HG03457 (cell line): ENCODE measurements at regions not wholly inside any gene's neighbourhood (a gene's known extent, or its start where the extent isn't known, plus 50 kb on each side); places are given as distances from the start of the nearest gene placed in this dataset.
"Not testable (repeated sequence)": the region's sequence is repeated elsewhere in the genome, so short reads cannot be mapped to it uniquely, and the experiment has no call there.

Source experiments
- ATAC-seq: cut with Tn5 transposase; IDR thresholded peaks from one replicate; pipeline ENCODE4 v1.9.1; 2021; ENCODE audit warnings: moderate number of reproducible peaks; ENCODE audit not compliant: unreplicated experiment

DNA sequence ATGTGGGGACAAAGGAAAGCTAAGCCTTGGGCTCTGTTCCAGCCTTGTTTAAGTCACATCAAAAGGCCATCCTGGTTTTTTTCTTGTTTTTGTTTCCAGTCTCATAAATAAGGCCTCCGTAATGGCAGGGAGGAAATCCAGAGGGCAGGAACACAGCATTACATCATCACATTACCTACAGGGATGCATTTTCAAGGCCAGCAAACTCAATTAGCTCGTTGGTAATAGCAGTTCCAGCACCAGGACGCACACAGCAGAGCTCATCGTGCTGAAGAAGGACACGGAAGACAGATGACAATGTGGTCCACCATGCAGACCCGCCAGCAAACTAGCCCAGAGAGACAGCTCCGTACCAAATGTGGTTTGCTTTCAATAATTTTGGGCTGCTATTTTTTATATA is 1209.2 kb downstream of the TYW1 start:
- ATAC-seq, result no peak

DNA sequence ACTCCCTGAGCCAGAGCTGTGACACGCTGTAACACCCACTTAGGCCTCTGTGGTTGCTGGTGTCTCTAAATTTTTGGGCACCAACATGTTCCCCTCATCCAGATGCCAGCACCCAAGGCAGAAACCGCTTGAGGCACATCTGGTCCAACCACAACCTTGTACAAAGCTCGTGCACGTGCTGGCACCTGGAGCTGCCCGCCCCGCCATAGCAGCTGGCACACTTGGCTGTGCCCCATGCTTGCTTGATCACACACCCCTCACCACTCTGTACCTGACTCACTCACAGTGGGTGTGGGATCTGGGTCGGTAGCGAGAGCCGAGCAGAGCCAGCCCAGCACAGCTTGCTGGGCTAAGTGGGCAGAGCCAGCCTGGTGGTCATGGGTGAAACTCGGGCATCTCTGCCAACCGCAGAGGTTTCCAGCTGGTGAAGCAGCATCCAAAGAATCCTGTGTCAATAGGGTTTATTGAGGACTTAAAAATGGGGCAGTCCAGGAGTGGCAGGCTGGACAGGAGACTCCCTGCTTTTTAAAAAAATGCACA is 1210.4 kb downstream of the TYW1 start:
- ATAC-seq, result no peak

DNA sequence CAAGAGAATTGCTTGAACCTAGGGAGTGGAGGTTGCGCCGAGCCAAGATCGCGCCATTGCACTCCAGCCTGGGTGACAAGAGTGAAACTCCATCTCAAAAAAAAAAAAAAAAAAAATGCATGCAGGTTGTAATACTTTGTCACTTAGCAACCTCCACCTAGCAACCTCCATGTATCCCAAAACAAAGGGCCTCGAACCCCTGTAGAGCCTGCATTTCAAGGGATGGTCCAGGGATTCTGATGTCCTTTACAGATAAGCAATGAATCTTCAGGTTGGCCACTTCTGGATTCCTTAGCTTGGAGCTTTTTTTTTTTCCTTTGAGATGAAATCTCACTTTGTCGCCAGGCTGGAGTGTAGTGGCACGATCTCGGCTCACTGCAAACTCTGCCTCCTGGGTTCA is 1211.0 kb downstream of the TYW1 start:
- no peak for ATAC-seq

DNA sequence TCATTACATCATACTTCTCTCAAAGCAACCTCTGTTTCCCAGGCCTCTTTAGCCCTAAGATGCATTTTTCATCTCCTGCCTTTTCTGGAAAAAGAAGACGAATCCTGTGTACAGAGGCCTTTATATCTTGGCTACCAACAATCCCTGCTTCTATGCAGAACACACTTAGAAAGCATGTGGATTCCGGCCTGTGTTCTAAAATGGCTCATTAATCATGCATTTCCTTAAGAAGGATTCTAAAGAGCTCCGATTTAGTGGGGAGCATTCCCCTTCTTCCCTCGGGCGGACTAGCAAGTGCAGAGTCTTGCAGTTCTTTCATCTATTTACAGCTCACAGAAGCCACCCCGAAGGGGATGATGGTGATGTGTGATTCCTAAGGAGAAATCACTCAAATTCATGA is 1212.9 kb downstream of the TYW1 start:
- no peak for ATAC-seq

DNA sequence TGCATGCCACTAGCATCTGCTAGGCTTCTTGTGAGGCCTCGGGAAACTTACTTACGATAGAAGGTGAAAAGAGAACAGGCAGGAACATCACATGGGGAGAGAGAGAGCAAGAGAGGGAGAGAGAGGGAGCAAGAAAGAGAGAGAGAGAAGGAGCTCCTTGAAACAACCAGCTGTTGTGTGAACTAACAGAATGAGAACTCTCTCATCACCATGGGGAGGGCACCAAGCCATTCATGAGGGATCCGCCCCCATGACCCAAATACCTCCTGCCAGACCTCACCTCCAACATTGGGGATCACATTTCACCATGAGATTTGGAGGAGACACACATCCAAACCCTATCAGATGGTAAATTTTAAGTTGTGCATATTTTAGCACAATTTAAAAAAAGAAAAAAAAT is 1217.2 kb downstream of the TYW1 start:
- no peak for ATAC-seq

DNA sequence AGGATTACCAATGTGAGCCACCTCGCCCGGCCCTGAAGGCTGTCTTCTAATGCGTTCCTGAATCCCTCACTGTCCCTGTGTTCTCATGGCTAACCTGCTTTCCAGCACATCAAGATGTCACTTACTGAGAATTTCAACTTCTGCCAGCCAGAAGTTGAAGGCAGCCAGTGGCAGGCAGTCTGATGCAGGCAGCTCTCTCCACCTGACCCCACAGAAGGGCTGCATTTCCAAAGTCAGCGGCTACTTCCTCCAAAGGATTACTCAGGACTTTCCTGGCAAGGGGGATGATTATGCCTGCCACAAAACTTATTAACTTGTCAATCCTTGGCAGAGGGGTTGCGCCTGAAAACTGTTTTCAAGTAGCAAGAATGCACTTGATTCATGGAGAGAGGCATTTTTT is 1219.4 kb downstream of the TYW1 start:
- no peak for ATAC-seq

DNA sequence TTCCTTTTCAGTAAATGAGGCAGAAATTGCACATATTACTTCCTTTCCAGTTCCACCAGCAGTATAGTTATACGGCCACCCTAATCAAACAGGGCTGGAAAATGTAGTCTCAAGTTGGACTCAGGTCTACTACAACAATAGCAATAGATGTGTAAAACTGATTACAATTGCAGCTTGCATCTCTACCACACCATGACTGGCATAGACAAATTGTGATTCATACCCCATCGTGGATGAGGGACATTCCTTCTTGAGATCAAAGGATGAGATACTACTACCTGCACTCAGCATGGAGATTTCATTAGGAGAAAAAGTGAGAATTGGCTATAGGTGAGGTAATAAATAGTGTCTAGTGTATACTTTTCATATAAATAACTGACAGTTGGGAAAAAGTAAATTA is 1220.8 kb downstream of the TYW1 start:
- ATAC-seq, result no peak

DNA sequence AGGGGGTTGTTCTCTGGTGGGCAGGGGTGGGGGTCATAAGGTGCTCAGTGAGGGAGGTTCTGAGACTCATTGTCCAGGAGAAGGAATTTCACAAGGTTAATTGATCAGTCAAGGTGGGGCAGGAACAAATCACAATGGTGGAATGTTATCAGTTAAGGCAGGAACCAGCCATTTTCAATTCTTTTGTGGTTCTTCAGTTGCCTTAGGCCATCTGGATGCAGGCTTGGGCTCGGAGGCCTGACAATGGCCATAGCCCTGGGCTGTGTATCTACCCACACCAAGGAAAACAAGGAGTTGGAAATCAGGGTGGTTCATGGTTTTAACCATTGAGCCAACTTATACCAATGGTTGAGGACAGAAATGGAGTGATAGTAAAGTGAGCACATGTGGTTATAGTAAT is 1221.8 kb downstream of the TYW1 start:
- no peak for ATAC-seq

DNA sequence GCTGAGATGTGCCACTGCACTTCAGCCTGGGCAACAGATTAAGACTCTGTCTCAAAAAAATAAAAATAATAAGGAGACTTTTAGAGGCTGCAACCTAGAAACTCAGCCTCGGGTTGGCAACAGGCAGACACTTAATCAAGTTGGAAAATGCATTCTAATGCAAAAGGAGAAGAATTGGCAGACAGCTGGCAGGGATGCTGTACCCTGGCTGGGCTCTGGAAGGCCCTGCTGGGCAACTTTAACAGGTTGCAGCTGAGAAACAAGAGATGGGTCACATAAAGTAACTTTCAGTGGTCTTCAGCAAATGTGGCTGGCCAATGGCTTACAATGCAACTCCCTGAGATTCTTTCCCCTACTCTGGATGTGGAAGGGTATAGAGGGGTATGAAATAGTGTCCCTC is 1225.7 kb downstream of the TYW1 start:
- no peak for ATAC-seq

DNA sequence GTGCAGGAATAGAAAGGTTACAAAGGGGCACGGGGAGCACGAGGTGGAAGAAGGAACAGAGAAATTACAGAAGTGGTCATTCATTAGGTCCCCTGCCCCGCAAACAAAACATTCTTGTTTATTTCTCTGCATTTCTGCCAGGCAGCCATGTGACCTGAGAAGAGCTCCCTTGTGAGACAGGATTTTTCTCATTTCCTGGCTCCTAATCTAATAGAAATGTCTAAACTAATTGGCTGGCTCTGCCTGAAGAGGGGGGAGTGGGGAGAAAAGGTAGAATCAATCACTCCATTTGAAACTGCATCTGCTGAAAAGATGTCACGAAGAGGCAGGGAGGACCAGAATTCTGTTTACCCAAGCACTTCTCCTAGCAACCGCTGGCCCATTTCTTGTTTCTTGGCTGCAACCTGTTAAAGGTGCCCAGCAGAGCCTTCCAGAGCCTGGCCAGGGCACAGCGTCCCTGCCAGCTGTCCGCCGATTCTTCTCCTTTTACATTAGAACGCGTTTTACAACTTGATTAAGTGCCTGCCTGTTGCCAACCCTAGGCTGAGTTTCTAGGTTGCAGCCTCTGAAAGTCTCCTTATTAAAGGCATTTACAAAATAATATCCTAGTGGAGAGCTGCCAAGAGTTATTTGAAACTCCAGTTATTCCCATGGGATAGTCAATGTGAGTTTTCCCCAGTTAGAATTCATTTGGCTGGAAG is 1227.6 kb downstream of the TYW1 start:
- ATAC-seq, result no peak

DNA sequence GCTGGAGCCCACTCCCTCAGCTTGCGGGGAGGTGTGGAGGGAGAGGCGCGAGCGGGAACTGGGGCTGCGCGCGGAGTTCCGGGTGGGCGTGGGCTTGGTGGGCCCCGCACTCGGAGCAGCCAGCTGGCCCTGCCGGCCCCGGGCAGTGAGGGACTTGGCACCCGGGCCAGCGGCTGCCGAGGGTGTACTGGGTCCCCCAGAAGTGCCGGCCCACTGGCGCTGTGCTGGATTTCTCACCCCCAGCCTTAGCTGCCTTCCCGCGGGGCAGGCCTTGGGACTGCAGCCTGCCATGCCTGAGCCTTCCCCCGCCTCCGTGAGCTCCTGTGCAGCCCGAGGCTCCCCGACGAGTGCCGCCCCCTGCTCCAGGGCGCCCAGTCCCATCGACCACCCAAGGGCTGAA is 1234.4 kb downstream of the TYW1 start:
- not testable (repeated sequence) for ATAC-seq

DNA sequence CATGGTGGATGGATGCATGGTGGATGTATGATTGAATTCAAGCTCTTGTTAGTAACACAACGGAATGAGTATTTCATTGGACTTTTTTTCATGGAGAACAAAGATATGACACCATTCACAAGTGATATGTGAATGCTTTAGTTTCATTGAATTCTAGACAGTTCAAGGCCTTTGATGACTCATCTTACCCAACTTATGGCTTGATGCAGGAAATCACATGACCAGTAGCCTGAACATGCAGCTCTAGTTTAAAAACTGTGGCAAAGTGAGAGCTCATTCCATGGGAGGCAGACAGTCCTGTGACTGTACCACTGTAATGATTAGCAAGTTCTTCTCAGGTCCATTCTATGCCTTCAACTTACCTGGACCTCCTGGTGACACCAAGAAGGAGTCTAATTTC is 1239.3 kb downstream of the TYW1 start:
- ATAC-seq, result no peak

DNA sequence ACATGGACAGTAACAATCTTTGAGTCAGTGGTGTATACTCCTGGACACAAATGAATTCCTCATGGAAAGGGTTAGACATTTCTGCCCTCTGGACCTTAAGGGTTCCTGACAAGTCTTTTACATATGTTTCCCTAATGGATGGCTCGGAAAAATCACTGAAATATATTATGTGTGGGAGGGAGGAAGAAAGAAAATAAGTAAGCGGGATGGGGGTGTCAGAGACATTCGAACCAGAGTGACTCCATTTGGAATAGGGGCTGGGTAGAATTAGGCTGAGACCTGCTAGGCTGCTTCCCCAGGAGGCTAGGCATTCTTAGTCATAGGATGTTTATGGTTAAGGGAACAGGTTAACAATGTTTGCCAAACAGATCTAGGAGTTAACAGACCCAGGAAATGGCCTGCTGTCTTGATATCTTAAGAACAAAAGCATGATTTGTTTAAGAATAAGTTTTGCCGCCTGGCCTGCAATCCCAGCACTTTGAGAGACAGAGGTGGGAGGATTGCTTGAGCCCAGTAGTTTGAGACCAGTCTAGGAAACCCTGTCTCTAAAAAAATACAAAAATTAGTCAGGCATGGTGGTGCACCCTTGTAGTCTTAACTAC is 1241.7 kb downstream of the TYW1 start:
- ATAC-seq, result no peak

DNA sequence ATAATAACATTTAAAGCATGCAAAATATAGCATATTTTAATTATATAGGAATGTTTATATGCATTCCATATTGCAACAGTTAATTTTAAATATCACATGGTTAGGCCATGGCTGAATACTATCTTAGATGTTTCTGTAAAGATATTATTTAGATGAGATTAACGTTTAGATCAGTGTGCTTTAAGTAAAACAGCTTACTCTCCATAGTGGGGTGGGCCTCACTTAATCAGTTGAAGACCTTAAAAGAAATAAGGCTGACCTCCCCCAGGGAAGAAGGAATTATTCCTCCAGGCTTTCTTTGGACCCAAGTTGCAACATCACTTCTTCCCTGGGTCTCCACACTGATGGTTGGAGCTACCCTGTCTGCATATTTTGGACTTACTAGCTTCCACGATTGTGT is 1246.5 kb downstream of the TYW1 start:
- no peak for ATAC-seq

DNA sequence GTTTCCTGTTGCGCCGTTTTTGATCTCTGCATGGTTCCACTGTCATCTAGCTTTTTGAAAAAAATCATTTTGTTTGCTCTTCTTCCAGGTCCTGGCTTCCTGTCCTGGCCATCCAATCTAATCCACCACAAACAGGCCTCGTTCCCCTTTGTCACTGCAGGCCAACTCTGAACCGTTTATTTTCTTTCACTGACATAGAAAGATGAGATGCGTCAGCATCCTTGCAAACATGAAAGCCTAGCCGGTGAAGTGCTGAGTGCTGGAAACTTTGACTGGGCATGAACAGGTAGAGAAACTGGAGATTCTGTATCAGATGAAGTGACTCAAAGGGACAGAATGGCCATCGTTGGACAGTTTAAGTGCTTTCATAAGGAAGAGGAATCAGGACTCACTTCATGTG is 1247.8 kb downstream of the TYW1 start:
- no peak for ATAC-seq

DNA sequence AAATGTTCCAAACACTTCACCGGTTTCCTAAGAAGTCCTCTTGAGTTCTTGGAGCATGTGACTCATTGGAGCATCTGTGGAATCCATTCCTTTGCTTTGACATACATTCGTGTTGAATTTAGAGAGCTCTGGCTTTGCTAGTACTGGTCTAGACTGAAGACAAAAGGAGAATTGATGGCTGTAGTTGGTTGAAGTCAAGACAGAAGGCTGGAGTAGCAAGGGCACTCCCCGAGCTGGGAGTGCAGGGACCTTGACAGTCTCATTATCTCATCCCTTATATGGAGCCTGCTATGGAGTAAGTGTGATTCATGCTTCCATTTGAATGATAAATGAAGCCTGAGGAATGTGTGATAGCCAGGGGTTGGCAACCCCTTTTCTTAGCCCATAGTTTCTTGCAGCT is 1249.1 kb downstream of the TYW1 start:
- no peak for ATAC-seq

DNA sequence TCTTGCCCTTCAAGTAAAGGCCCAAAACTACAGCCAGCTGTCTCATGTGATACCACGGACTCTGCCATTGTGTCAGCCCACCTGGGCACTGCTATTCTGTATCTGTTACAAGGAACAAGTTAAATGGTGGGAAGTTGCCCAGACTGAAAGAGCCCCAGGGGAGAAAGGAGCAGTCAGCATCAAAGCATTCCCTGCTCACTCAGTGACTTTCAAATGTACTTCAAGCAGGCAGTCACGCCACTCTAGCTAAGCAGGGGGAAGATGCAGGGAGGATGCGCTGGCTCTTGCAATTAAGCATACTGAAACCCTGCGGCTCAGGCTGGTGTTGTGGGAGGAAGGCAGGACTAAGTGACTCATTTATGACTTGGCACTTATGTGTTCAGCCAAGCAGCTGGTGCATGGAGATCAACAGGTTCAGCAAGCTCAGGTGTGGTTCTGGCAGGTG is 1249.6 kb downstream of the TYW1 start:
- ATAC-seq, result no peak

DNA sequence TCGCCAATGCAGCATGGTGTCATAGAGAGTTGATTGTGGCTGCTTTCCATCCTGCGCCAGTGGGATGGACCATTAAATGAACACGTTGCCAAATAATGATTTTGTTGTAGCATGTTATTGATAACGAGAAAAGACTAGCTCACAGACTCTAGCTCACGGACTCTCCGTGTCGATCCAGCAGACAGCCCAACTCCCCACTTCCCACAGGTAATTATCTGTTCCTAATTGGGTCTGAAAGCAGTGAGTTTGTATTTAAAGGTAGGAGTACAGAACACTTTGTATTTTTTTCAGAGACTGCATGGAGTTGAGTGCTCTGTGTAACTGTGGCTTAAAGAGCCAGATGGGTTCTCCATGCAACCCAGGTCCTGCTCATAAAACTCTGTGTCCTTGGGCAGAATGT is 1250.5 kb downstream of the TYW1 start:
- no peak for ATAC-seq

DNA sequence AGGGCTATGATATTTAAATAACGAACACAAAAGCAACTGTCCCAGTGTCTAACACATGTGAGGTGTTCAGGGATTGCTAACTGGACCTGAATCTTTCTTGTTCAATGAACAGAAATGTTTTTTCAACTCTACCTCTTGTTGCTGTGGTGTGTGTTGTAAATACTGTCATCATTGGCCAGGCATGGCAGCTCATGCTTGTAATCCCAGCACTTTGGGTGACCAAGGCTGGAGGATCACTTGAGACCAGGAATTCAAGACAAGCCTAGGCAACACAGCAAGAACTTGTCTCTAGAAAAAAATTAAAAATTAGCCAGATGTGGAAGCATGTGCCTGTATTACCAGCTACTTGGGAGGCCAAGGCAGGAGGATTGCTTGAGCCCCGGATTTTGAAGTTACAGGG is 1250.9 kb downstream of the TYW1 start:
- no peak for ATAC-seq

DNA sequence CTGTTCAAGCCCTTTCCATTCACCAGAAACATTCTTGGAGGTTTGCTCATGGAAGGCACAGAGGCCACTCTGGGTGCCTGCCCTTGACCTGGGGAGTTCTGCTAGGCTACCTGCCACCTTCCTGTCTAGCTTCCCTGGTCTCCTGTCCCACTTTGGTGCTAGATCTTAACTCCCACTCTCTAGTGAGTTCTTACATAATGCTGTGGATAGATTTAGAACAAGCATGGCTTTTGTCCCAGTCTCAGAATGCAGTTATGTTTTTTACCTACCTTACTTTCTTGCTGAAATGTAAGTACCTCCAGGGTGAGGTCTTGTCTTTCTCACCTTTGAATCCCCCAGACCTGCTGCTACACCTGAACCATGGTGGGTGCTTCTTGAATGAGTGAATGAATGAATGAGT is 1252.3 kb downstream of the TYW1 start:
- no peak for ATAC-seq

DNA sequence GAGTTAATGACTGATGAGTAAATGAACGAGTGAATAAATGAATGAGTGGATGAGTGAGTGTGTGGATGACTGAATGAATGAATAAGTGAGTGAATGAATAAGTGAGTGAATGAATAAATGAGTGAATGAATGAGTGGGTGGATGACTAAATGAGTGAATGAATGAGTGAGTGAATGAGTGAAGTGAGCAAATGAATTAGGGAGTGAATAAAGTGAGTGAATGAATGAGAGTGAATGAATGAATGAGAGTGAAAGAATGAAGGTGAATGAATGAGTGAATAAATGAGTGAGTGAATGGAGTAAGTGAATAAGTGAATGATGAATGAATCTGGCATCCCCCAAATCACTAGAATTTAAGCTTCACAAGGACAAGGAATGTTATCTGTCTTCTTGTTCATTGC is 1253.0 kb downstream of the TYW1 start:
- no peak for ATAC-seq

DNA sequence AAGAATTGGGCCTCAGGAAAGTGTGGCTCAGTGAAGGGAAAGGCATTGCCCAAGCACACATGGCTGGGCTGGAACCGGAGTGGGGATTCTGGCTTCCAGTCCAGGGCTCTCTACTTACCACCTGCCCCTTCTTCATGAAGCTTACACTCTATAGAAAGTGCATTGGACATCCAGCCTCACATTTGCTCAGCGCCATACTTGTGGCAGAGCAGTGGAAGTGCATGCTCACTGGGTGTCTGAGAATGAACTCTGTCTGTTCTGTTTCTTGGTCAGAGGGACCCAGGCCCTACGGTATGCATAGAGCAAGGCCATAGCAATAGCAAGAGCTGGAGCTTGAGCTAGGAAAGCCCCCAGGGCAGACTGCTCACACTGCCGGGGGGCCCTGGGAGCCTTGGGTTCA is 1253.5 kb downstream of the TYW1 start:
- no peak for ATAC-seq

DNA sequence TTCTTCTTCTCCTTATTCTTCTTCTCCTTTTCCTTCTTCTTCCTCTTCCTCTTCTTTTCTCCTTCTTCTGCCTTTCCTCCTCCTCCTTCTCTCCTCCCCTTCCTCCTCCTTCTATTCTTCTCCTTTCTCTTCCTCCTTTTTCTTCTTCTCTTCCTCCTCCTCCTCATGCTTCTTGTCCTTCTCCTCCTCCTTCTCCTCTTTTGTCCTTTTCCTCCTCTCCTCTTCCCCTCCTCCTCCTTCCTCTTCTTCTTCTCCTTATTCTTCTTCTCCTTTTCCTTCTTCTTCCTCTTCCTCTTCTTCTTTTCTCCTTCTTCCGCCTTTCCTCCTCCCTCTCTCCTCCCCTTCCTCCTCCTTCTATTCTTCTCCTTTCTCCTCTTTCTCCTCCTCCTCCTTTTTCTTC is 1258.2 kb downstream of the TYW1 start:
- not testable (repeated sequence) for ATAC-seq
